IPS-18a (cell line): ENCODE measurements at regions not wholly inside any gene's neighbourhood (a gene's known extent, or its start where the extent isn't known, plus 50 kb on each side); places are given as distances from the start of the nearest gene placed in this dataset.

Source experiments
- H3K27ac ChIP-seq: one replicate; pipeline ENCODE4 v1.5.1; 2013; ENCODE audit warnings: low read length
- H3K27me3 ChIP-seq: one replicate; pipeline ENCODE4 v1.6.1; 2013; ENCODE audit warnings: mild to moderate bottlenecking, low read length; ENCODE audit not compliant: control insufficient read depth, insufficient read depth
- H3K36me3 ChIP-seq: one replicate; pipeline ENCODE4 v1.6.1; 2013; ENCODE audit warnings: low read depth, low read length; ENCODE audit not compliant: control insufficient read depth
- H3K4me1 ChIP-seq: one replicate; pipeline ENCODE4 v1.6.1; 2013; ENCODE audit warnings: low read depth, low read length; ENCODE audit not compliant: control insufficient read depth
- H3K4me3 ChIP-seq: one replicate; pipeline ENCODE4 v1.5.1; 2013; ENCODE audit warnings: low read length
- H3K9ac ChIP-seq: one replicate; pipeline ENCODE4 v1.6.1; 2013; ENCODE audit warnings: mild to moderate bottlenecking, low read length, moderate library complexity
- H3K9me3 ChIP-seq: one replicate; pipeline ENCODE4 v1.6.1; 2013; ENCODE audit warnings: low read depth, low read length; ENCODE audit not compliant: control insufficient read depth

DNA sequence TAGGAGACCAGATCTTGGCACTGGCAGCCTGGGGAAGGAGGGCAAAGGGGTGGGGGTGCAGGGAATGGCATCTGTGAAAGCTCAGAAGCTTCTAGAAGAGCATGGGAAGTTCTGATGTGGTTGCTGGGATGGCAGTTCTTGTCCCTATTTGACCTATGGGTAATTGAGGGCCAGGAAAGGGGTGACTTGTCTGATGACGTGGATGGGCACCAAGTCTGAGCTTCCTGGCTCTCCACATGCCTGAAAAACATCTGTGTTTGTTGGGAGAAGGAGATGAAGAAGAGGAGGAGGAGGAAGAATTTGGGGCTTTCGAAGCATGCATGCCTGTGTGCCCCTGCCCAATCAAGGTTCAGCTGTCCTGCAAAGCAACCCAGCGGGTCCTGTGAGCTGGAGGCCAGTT is 158.8 kb downstream of the SMAD6 start:
- Histone ChIP-seq H3K9me3 (no peaks in the 10 kb centered on the region), H3K36me3 (no peaks in the 10 kb centered on the region), H3K9ac (no peak overlapping the region), H3K4me1 (no peaks in the 10 kb centered on the region), H3K27ac (no peak overlapping the region), H3K4me3 (no peak overlapping the region), H3K27me3 (no peaks in the 10 kb centered on the region)

DNA sequence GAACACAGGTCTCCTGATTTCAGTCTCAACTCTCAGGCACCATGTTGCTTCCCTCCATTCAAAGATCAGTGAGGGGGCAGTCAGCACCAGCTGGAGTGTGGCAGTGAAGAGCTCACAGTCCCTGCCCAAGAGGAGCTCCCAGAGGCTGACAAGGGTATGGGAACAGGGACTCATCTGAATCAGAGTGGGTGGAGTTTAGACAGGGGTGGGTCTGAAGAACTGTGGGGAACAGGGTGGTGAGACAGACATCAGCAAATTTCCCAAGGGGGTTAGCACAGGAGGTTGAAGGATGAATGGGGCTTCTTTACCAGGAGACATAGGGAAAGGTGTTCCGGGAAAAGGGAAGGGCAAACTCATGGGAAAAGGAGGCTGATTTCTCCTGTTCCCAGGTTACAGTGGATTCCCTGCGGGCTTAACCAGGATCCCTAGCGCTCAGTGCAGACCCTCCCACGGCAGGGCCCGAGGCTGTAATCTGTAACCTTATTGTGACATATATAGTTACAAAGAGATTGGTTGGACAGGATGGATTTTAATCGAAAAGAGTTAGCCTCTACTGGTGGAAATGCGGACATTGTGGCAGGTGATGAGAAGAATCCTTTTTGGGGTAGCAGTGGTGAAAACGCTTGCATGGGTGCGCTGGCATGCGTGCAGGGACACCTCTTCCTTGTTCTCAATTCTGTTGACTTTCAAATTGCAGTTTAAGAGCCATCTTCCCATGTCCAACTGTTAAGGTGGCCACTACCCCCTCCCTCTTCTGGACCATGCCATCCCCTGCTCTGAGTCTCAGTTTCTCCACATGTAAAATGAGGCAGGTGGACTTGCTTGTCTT is 160.3 kb downstream of the SMAD6 start:
- Histone ChIP-seq H3K9me3 (no peaks in the 10 kb centered on the region), H3K27me3 (no peaks in the 10 kb centered on the region), H3K4me3 (no peak overlapping the region), H3K4me1 (no peaks in the 10 kb centered on the region), H3K27ac (no peak overlapping the region), H3K36me3 (no peaks in the 10 kb centered on the region), H3K9ac (no peak overlapping the region)

DNA sequence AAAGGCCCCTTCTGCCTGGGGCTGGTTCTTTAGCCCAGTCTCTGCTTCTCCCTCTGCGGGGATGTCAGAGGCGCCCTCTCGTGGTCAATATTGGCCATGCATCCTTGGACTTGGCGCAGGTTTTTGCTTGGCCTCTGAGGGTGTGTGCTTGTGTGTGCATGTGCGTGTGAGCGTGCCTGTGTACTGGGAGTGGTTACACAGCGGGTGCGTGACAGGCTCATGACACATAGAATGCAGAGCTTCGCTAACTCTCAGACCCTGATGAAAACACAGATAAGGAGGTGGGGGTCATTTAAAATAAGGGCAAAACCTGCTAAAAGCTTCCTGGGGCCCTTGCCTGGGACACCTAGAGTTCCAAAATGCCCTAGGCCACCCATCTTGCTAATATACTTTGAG is 160.9 kb downstream of the SMAD6 start:
- Histone ChIP-seq H3K27ac (no peak overlapping the region), H3K4me1 (no peaks in the 10 kb centered on the region), H3K4me3 (no peak overlapping the region), H3K27me3 (no peaks in the 10 kb centered on the region), H3K9ac (no peak overlapping the region), H3K9me3 (no peaks in the 10 kb centered on the region), H3K36me3 (no peaks in the 10 kb centered on the region)

DNA sequence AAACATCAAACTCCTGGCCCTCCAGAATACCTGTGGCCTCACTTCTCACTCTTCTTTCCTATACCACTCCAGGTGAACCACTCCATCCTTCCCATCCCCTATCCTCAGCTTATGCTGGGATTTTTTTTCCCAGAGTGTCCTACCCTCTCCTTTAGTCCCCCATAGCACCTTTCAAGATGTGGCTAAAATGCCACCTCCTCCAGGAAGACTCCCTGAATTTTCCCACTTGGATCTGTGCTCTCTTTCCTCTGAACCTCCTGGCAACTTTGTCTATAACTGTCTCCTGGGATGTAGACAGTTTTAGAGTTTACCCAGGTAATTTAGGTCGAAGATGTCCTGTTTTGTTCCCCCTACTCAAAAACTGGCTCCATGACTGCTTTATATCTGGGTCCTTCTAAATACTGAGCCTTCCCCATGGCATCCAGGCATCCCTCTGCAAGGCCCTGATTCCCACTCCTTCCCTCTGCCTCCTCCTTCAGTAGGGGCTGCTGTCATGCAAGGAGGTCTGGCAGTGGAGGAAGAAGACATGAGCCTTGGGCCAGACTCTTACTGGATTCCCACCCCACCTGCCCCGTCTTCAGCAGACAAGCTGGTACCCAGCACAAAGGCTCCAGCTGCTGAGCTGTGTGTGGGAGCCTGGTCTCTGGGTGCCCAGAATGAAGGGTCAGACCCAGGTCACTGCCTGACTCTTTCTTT is 161.5 kb downstream of the SMAD6 start:
- Histone ChIP-seq H3K9ac (no peak overlapping the region), H3K36me3 (no peaks in the 10 kb centered on the region), H3K27ac (no peak overlapping the region), H3K4me1 (no peaks in the 10 kb centered on the region), H3K27me3 (no peaks in the 10 kb centered on the region), H3K9me3 (no peaks in the 10 kb centered on the region), H3K4me3 (no peak overlapping the region)

DNA sequence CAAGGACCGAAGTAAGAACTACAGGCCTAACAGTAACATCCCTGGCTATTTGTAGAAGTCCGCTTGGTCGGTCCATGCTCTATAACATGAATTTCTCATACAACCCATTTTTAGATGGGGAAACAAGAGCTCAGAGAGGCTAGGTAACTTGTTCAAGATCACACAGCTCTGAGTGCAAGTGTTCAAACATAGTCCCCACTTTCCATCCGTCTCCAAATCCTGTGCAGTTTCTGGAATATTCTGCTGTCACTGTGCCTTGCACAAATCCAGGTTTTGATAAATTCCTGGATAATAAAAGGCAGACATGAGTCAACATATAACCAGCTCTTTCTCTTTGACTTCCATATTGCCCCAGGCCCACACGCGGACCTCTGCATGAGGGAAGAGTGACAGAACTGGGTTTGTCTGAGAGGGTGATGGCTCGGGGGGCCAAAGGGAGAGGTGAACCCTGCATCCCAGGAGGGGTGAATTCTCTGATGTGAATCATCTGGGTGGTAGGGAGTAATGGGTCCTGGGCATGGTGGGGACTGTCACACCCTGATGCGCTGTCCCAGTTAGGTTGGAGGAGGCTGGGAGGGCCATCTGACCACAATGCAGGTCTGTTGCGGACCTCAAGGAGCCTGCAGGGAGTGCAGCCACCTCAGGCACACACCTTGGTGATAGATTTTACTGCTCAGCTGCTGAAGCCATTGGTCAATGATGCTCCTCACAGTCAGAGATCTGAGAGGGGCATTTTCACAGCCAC is 162.2 kb downstream of the SMAD6 start:
- Histone ChIP-seq H3K4me1 (no peaks in the 10 kb centered on the region), H3K36me3 (no peaks in the 10 kb centered on the region), H3K9ac (no peak overlapping the region), H3K27ac (no peak overlapping the region), H3K27me3 (no peaks in the 10 kb centered on the region), H3K4me3 (no peak overlapping the region), H3K9me3 (no peaks in the 10 kb centered on the region)

DNA sequence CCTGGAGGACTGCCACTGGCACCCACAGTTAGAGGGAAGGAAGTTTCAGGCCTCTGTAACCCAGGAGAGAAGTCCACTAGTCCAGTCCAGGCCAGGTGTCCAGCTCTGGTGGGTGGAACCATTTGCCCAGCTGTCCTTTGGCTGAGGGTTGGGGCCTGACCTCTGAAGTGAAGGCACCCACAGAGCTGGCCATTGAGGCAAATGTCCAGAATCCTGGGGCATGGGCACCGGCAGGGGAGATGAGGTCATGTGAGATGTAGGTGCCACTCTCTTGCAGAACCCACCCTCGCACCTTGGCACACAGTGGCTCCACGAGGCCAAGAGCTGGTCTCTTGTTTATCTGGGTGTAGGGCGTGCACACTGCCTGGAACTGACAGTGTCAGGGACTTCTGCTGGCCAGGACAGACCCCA is 162.8 kb downstream of the SMAD6 start:
- Histone ChIP-seq H3K9me3 (no peaks in the 10 kb centered on the region), H3K27ac (no peak overlapping the region), H3K27me3 (no peaks in the 10 kb centered on the region), H3K9ac (no peak overlapping the region), H3K4me3 (no peak overlapping the region), H3K36me3 (no peaks in the 10 kb centered on the region), H3K4me1 (no peaks in the 10 kb centered on the region)

DNA sequence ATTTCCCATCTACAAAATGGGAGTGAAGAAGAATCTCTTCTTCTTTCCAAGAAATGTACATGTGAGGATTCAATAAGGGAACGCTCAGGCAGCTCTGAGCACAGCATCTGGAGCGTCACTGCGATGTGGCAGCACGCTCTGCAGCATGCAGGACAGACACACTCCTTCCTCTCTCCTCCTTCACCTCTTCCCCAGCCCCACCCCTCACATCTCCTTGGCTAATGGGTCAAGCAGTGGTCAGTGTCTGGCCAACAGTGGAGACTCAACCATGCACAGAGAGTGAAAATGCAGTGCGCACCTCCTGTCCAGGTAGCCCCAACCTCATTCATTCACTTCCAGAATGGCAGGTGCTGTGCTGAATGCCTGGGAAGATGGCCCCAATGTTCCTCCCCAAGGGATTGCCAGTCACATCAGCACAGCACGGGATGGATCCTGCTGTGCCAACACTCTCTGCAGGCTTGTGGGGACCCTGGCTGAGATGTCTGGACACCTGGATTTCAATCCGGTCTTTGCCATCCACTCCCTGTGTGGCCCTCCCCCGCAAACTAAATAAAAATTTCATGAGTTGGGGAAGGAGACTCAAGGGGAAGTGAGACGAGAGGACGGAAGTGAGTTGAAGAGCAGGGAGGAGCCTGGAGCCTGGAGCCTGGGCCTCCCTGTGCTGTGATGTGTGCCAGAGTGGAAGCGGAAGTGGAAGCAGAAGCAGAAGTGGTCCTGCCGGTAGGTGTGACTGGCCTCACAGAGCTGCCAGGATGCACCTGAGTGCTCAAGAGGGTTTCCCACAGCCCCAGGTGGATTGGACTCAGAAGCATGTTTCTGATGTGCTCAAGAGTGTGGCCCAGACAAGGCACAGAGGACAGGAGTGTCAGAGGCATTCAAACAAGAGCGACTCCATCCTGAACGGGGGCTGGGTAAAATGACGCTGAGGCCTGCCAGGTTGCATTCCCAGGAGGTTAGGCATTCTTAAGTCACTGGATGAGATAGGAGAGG is 163.9 kb downstream of the SMAD6 start:
- Histone ChIP-seq H3K27ac (no peak overlapping the region), H3K4me1 (no peaks in the 10 kb centered on the region), H3K4me3 (no peak overlapping the region), H3K9ac (no peak overlapping the region), H3K27me3 (no peaks in the 10 kb centered on the region), H3K36me3 (no peaks in the 10 kb centered on the region), H3K9me3 (no peaks in the 10 kb centered on the region)

DNA sequence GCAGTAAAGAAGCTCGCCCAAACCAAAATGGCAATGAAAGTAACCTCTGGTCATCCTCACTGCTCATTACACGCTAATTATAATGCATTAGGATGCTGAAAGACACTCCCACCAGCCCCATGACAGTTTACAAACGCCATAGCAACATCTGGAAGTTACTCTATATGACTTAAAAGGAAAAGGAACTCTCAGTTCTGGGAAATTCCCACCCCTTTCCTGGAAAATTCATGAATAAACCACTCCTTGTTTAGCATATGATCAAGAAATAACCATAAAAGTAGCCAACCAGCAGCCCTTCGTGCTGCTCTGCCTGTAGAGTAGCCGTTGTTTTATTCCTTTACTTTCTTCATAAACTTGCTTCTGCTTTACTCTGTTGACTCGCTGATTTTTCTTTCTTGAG is 164.6 kb downstream of the SMAD6 start:
- Histone ChIP-seq H3K9ac (no peak overlapping the region), H3K27ac (no peak overlapping the region), H3K4me3 (no peak overlapping the region), H3K27me3 (no peaks in the 10 kb centered on the region), H3K4me1 (no peaks in the 10 kb centered on the region), H3K9me3 (no peaks in the 10 kb centered on the region), H3K36me3 (no peaks in the 10 kb centered on the region)

DNA sequence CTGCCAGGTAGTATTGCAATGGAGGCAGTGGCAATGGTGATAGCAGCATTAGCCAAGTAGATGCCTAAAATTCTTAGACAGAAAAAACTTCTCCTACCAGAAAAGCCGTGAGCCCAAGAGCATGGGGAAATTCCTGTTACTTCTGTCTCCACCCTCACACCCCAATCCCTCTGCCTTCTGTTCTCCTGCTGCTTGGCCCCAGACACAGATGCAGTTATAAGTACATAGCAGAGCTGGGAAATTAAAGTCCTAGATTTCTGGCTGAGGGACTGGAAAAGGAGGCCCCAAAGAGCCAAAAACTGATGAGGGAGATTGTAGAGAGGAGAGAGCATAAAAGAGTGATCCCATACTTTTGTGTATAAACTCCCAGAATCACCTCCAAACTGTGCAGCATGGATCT is 166.9 kb downstream of the SMAD6 start:
- Histone ChIP-seq H3K9me3 (no peaks in the 10 kb centered on the region), H3K27me3 (no peaks in the 10 kb centered on the region), H3K4me1 (no peaks in the 10 kb centered on the region), H3K36me3 (no peaks in the 10 kb centered on the region), H3K9ac (no peak overlapping the region), H3K27ac (no peak overlapping the region), H3K4me3 (no peak overlapping the region)

DNA sequence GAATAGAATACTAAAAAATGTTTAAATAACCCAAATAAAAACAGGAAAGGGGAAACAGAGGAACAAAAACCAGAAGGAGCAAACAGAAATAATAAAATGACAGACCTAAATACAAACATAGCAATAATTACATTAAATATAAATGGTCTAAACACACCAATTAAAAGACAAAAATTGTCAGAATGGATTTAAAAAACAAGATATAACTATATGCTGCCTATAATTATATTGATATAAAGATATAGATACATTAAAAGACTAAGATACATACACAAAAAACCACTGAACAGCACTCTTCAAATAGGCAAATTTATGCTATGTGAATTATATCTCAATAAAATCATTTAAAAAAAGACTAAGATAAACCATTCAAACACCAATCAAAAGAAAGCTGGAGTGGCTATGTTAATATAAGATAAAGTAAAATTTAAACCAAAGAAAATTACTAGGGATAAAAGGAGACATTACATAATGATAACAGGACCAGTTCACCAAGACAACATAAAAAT is 168.9 kb downstream of the SMAD6 start:
- H3K9ac ChIP-seq, result no peak overlapping the region
- H3K27ac ChIP-seq, result no peak overlapping the region
- H3K9me3 ChIP-seq, result no peaks in the 10 kb centered on the region
- H3K4me3 ChIP-seq, result no peak overlapping the region
- H3K4me1 ChIP-seq, result no peaks in the 10 kb centered on the region
- H3K27me3 ChIP-seq, result no peaks in the 10 kb centered on the region
- no peaks in the 10 kb centered on the region for H3K36me3 ChIP-seq

DNA sequence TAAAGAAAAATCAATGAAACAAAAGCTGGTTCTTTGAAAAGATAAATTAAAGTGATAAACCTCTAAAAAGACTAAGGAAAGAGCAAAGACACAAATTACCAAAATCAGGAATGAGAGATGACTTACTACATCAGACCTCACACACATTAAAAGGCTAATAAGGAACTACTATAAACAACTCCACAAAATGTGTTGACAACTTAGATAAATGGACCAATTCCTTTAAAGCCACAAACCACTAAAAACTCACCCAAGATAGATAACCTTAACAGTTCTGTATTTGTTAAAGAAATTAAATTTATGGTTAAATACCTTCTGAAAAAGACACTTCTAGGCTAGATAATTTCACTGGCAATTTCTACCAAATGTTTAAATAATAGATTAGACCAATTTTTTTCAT is 170.4 kb downstream of the SMAD6 start:
- Histone ChIP-seq H3K9ac (no peak overlapping the region), H3K4me3 (no peak overlapping the region), H3K9me3 (no peaks in the 10 kb centered on the region), H3K36me3 (no peaks in the 10 kb centered on the region), H3K4me1 (no peaks in the 10 kb centered on the region), H3K27me3 (no peaks in the 10 kb centered on the region), H3K27ac (no peak overlapping the region)
